HL-60/S4 treated with phorbol 12-myristate 13-acetate at 8.2 ng/mL for 4 days and 3 days (cell line): ENCODE measurements at regions not wholly inside any gene's neighbourhood (a gene's known extent, or its start where the extent isn't known, plus 50 kb on each side); places are given as distances from the start of the nearest gene placed in this dataset.

Experiments
- in situ Hi-C: fragments of 300-500 bp; cut with MboI; formaldehyde crosslinking; loops from 2 replicates; pipeline ENCODE4 v1.15.0; 2022; ENCODE audit warnings: low sequenced_read_pairs

DNA sequence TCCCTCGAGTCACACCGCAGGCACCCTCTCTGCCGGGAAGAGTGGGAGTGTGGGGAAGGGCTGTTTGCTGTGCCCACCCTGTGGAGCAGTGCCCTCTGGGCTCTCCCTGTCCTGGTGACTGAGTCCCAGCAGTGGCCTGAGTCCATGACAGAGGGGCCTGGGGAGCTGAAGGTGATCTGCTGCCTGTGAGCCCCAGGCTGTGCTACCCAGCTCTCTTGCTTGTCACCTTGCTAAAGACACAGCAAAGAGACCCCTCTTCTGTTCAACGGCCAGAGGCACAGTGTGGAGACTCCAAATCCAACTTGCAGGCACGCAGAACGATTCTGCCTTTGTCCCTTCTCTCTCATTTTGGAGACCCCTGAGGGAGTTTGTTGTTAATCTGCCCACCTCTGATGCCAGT lies 232.6 kb downstream of the OPA1 start:
- in situ Hi-C loops: no loop called here

DNA sequence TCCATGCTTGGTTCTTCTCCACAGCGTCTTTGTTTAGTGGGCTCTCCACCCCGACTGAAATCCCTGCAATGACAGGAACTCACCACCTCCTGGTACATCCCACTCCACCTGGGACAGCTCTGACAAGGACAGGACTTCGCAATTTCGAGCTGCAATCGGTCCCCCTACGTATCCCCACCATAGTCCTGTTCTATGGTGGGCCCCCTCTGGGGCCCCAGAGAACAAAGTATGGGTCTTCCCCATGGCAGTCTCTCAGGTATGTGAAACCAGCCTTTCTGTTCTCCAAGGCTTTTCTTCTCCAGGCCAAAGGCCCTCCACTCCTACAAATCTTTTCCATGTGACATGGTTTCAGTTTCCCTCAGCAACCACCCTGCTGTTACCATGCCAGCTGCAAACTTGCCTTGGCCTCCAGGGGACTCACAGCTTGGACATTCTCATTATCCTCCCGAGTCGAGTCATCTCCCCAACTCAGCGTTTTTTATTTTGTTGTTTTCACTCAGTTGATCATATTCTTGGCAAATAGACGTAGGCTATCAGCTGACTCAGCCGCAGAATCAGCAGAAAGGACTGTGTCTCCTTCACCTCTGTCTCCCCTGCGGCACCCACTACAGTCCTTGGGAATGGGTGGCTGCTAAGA lies 233.3 kb downstream of the OPA1 start:
- in situ Hi-C loops: no loop called here

DNA sequence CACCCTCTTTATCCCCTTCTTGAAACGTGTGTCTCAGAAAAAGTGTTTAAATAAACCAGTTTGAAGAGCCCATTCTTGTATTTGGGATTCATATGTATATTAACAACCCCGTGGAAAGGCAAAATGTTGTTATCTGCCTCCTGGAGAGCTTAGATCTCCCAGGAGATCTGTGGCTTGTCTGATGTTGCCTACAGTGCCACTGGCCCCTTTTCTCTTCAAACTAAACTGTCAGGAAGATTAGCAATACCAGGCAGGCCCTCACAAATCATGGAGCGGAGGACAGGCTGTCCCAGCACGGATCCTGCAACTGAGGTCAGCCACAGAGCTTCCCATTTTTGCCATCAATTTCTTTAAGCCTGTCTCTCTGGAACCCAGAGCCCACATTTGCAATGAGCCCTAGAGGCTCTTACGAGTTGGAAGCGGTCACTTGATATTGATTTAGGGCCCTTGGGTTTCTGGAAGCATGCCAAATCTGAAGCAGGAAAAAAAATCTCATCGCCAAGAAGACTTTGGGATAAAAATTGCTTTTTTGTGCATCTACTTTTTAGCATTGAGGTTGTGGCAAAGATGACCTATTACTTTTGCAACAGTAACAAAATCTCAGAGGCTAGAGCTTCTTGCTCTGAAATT lies 234.1 kb downstream of the OPA1 start:
- in situ Hi-C loops: no loop called here

DNA sequence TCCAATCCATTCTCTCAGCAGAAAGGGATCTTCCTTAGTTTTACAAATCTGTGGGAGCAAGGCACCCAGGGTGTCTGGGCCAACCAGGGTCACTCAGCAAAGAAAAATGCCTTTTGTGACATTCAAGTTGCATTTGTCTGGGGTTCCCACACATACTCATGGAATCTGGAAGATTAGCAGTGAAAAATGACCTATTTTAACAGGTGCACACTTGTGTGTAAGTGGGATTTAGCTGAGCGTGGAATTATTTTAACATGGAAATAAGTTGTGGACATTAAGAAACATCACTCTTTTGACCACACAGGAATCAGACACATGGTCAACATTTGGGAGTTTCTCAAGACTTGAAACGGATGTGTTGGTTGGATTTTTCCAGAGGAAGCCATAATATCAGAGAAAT lies 234.9 kb downstream of the OPA1 start:
- in situ Hi-C loops: no loop called here

DNA sequence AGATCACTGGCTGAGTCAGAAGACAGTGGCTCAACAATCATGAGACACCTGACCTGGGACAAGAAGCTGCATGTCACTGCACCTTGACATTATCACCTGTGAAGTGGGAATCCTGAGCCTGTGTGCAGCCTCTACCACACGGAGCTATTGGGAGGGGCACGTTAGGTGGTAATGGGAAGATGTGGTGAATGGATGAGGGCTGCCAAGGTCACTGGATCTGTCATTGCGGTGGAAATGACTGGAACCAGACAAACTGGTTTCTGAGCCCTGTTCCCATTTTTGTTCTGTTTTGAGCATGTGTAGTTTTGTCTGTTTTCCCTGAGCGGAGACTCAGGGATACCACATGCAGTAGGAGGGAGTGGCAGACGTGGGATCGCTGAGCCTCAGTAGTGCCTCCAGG lies 235.5 kb downstream of the OPA1 start:
- in situ Hi-C loops: no loop called here

DNA sequence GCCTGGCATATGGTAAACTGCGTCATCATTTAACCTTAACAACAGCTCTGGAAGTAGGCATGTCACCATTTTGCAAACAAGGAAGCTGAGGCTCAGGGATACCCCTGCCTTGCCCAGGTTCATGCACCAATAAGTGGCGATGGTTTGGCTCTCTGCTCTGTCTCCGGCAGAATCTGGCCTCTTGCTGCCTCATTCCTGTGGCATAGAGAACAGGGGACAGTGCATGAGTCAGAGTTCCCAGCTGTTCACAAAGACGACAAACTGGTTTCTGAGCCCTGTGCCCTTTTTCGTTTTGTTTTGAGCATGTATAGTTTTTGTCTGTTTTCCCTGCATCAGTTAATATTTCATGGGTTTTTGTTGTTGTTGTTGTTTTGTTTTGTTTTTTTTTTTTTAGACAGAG lies 236.8 kb downstream of the OPA1 start:
- in situ Hi-C loops: no loop called here

DNA sequence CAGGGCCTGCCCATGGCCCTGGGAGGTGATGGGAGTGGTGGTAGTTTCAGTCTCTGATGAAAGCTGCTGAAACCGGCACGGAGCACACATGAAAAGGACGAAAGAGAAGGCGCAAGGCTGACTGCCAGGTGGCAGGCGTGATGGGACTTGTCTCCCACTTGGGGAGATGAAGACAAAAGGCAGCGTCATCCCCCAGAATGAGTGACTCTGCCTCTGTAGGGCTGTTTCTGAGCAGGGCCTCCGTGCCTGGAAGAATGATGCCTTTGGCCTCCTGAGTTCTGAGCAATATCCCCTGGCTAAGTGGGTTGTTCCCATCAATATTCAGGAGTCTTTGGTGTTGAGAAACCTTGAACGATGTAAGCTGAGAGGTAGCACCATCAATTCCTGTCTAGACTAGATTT lies 237.8 kb downstream of the OPA1 start:
- in situ Hi-C loops: no loop called here

DNA sequence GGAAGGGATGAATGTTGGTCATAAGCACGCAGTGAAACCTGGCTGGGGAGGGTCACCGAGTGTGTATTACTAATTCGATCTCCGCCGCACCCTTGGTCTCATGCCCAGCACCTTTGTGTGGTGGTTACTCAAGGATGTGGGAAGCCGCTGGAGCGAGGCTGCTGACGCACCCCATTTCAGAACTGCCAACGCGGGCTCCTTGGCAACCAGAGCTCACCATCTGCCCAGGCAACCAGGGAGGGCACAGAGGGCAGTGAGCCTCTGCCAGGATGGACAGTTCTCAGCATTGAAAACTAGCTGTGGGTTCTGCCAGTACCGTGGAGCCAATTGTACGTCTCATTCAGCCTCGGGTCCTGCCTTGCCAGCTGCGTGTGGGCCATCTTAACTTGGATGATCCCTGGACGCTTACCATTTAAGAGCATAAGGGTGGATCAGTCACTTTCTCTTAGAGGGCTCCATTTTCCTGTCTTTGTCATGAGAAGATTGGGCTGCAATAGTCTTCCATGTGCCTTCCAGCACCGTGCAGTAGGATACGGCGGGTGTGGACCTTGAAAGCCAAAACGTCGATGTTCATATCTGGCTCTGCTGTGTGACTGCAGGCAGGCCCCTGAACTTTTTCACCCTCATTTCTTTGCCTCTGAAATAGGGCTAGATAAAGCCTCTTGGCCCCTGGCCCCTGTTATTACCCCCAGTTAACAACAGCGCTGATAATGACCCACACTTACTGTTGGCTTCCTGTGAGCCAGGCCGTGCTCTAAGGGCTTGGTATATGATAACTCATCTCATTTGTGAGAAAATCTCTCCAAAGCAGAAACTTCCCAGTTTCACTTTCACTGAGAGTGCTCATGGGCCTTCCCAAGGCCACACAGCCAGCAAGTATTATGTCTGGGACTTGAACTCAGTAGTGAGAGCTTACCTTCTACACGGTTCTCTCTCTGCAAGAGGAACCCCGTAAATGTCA lies 238.8 kb downstream of the OPA1 start:
- in situ Hi-C loops: no loop called here

DNA sequence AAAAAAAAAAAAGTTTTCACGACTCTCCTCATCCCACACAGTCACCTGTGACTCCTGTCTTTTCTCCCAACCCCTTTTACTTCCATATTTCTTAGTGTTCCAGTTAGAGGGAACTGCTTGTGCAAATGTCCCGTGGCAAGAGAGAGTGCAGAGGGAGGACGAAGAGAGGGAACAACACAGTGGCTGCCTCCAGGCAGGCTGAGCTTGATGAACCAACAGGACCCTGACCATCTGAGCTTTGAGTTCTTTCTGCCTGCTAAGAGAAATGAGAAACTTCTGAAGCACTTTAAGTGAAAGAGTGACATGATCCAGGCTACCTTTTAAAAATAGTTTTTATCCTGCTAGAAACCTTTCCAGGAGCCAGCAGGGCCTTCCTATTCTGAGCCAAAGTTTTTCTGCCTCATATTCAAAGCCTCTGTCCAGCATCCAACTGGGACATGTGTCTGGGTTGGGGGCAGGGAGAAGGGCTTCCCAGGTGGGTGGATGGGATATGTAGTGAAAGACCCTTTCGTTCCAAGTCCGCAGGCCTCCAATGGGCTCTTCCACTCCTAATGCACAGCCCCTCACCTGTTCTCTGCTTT lies 239.9 kb downstream of the OPA1 start:
- in situ Hi-C loops: no loop called here

DNA sequence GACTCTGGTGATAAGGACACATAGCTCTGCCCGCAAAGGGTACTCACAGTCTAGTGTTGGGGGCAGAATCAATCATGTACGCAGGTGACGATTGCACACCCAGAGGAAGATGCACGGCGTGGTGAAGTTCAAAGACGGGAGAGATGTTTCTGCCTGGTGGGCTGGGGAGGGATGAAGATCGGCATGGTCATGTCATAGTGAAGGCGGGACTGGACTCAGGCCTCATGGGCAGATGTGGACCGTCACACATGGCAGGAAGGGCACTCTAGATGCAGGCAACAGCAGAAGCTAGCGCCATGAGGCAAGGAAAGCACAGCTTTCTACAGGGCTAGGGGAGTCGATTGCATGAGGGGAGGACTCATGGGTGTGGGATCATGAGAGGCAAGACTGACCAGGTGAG lies 240.6 kb downstream of the OPA1 start:
- in situ Hi-C loops: no loop called here

DNA sequence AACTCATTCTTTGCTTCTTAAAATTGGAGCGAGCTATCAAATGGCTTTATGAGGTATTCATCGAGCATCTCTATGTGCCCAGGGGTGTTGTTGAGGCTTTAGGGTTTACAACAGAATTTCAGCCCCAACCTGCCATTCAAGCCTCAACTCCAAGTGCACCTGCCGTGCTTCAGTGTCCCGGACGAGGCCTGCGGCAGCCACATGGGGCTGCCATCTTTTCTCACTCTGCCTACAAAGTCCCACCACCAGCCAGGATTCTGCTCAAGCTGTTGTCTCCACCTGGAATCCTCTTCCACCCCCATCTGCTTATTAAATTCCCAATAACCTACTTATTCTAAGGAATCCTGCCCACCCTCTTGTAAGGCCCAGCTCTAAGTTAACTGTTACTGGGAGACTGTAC lies 242.4 kb downstream of the OPA1 start:
- in situ Hi-C loops: no loop called here

DNA sequence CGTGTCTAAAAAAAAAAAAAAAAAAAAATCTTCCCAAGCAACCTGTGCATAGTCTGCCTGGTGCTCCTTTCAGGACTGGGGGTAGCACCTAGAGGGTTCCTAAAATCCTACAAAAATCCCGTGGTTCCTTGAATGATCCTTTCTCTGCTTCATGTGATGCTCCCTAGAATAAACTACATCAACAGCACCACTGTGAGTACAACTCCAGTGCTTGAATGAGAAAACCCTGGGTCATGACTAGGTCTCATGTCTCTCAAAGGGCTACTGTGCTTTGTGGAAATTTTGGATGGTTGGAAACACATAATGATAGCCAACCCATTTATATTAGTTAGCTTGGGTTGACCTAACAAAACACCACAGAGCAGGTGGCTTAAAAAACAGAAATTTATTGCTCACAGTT lies 243.5 kb downstream of the OPA1 start:
- in situ Hi-C loops: no loop called here

DNA sequence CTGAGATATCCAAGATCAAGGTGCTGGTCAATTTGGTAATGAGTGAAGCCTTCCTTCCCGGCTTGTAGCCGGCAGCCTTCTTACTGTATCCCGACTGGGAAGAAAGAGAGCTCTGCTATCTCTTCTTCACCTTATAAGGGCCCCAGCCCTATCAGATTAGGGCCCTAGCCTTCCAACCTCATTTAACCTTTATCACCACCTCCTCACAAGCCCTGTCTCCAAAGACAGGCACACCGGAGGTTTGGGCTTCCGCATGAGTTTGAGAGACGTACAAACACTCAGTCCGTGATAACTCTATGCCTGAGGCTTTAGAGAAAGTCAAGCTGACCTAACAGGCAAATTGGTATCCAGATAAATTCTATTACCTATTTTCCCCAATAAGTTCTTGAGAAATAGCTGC lies 243.9 kb downstream of the OPA1 start:
- in situ Hi-C loops: no loop called here

DNA sequence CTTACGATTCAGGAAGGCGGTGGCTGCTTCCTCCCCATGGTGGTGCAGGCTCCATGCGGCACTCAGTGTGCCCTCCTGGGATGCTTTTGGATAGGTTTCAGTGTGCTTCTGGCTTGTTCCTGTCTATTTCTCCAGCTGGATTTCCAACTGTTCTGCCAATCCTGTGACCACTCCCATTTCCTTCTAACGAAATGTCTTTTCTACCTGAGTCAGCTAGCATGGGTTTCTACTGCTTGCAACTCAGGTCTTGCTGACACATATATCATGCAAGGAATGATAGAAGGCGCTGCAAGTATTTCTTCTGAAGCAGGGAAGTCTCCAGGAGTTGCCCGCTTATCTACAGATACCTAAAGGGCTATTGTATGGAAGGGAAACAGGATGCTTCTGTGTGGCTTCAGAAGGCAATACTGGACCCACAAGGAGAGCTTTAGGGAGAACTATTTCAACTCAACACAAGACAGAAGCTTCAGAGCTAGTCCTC lies 244.4 kb downstream of the OPA1 start:
- in situ Hi-C loops: no loop called here

DNA sequence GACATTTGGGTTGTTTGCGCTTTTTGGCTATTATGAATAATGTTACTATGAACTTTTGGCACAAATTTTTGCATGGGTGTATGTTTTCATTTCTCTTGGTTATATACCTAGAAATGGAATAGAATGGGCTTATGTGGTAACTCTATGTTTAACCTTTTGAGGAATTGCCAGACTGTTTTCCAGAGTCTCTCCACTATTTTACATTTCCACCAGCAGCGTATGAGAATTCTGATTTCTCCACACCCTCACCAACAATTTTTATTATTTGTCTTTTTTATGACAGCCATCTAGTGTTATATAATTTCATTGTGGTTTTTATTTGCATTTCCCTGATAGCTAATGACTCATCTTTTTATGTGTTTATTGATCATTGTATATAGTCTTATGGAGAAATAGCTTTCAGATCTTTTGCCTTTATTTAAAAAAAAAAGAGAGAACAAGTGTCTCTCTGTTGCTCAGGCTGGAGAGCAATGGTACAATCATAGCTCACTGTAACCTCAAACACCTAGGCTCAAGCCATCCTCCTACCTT lies 247.2 kb downstream of the OPA1 start:
- in situ Hi-C loops: no loop called here

DNA sequence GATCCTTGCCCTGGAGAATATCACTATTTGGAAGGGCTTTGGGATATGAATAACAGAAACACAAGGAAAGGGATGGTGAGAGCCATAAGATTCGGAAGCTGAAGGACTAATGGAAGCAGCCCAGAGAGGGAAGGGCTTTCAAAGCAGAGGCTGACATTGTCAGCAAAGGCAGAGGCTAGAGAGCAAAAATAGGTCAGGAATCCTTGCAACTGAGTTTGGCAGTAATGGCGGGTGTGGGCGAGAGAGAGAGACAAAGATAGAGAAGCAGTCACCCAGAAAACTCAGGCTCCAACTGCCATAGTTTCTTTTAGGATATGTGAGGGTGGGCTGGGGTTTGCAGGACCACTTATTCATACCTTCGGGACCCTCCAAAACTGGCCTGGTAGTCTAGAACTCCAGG lies 248.6 kb downstream of the OPA1 start:
- in situ Hi-C loops: no loop called here

DNA sequence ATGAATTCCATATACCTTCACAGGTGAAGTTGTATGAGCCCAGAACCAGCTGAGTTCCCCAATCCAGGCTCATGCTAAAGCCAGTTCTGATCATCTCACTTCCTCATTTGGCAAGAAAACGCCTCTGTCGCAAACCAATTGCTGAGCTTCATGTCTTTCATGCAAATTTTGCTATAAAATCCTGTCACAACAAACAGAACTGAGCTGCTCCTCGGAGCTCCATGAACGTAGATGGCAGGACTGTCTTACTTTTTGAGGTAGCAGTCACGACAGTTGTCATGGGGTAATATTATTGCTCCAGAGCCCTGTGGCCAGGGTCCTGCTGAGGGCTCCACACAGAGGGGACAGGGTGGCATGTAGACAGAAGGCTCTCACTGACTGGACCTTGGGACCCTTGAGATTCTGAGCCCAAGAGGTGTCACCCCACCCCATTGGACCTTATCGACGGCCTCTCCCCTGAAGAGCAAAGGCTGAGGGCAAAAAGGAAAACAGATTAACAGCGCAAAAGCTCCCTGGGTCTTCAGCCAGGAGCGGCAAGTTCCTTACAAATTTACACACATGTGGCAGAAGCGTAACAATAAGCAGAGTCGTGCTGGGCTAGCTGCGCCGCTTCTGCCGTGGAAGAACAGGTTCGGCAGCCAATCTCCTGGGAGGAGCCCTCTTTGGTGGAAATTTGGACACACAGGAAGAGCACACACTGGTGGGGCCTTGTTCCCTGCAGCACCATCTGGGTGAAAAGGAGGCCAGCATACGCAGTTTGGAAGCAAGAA lies 249.2 kb downstream of the OPA1 start:
- in situ Hi-C loops: no loop called here

DNA sequence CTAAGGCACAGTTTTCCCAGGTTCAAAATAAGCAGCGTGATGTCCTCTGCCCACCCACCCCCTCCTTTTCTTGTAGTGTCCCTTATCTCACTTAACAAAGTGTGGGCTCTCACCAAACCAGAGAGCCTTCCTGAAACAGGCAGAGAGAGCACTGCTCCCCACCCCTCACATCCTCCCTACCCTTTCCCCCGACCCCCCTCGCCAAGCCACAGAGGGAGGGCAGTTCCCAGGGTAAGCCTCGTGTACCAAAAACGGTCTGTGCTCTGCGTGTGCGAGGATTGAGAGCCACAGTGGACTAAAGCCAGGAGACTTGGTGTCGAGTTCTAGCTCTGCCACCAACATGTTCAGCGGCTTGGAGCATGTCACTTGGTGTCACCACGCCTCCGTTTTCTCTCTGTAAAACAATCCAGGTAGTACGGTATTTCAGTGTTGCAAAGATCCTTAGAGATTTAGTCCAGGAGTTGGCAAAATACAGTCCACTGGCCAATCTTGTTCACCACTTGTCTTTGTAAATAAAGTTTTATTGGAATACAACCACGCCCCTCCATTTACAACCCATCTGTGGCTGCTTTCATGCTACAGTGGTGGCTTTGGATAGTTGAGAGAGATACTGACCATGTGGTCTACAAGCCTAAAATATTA lies 249.9 kb downstream of the OPA1 start:
- in situ Hi-C loops: no loop called here

DNA sequence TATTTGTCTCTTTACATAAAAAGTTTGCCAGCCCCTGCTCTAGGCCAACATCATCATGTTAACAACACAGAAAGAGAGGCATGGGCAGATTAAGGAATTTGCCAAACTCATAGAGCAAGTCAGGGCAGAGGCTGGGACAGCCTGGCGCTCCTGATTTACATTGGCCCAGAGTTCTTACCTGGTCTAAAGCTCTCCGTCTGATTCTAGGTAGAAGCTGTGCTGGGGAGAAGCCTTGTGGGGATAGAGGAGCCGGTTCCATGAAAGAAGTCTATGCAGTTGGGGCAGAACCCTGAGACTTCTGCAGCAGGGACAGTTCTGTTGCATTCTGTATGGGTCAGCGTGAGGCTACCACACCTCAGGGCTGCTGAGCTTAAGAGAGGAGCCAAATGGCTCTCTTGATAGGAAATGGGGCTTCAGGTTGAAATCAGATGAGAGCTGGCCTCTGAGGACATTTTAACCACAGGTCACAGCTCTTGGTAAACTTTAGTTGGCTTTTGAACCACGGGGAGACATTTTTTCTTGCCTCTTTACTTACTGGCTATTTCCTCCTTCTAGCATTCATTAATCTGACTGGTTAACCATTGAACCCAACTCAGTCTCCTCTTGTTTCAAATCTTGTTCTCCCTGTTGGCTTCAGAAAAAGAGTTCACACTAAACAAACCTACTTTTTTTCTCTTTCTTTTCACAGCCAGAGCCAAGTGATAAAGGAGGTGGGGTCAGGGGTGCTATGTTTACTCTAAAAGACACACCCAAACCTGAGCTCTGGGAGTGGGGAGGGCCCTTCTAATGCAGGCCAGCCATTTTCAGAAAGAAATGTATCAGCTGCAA lies 250.7 kb downstream of the OPA1 start:
- in situ Hi-C loops: no loop called here
